NCI-H446 (cell line): ENCODE measurements at regions not wholly inside any gene's neighbourhood (a gene's known extent, or its start where the extent isn't known, plus 50 kb on each side); places are given as distances from the start of the nearest gene placed in this dataset.
"Not testable (repeated sequence)": the region's sequence is repeated elsewhere in the genome, so short reads cannot be mapped to it uniquely, and the experiment has no call there.

Source experiments
- DNase-seq, 2 experiments: peaks; one replicate each; lab custom pipeline; 2025; lab: John Stamatoyannopoulos, UW

GRCh38 chr7:50915621-50916020 is 132.9 kb upstream of the GRB10 start:
- DNase-seq = no peak

GRCh38 chr7:50914460-50914859 is 131.8 kb upstream of the GRB10 start:
- no peak for DNase-seq

- DNase-seq = no peak
Measured at GRCh38 chr7:50908628-50909290, 126.1 kb upstream of the GRB10 start.

GRCh38 chr7:50898604-50899477 is 116.1 kb upstream of the GRB10 start:
- not testable (repeated sequence) for DNase-seq

- not testable (repeated sequence) for DNase-seq
Measured at GRCh38 chr7:50887061-50887460, 104.4 kb upstream of the GRB10 start.

- no peak for DNase-seq
Measured at GRCh38 chr7:50872437-50872836, 89.7 kb upstream of the GRB10 start.

- DNase-seq = no peak
Measured at GRCh38 chr7:50869108-50869725, 86.5 kb upstream of the GRB10 start.

- no peak for DNase-seq
Measured at GRCh38 chr7:50868426-50869100, 85.9 kb upstream of the GRB10 start.

GRCh38 chr7:50867034-50867356 is 84.3 kb upstream of the GRB10 start:
- DNase-seq = no peak

- DNase-seq = no peak
Measured at GRCh38 chr7:50866343-50867033, 83.8 kb upstream of the GRB10 start.

- DNase-seq = no peak
Measured at GRCh38 chr7:50865450-50865849, 82.8 kb upstream of the GRB10 start.

GRCh38 chr7:50864694-50865093 is 82.0 kb upstream of the GRB10 start:
- no peak for DNase-seq

- no peak for DNase-seq
Measured at GRCh38 chr7:50863053-50863452, 80.4 kb upstream of the GRB10 start.

- no peak for DNase-seq
Measured at GRCh38 chr7:50862302-50862701, 79.6 kb upstream of the GRB10 start.

- no peak for DNase-seq
Measured at GRCh38 chr7:50860598-50860997, 77.9 kb upstream of the GRB10 start.

- no peak for DNase-seq
Measured at GRCh38 chr7:50860174-50860573, 77.5 kb upstream of the GRB10 start.

GRCh38 chr7:50858528-50859245 is 76.0 kb upstream of the GRB10 start:
- DNase-seq = no peak

- DNase-seq = peak in 1 of 2 experiments; percentile 36
Measured at GRCh38 chr7:50857804-50858489, 75.3 kb upstream of the GRB10 start.

GRCh38 chr7:50856806-50857205 is 74.1 kb upstream of the GRB10 start:
- no peak for DNase-seq

GRCh38 chr7:50856231-50856630 is 73.5 kb upstream of the GRB10 start:
- DNase-seq = no peak

GRCh38 chr7:50855526-50855925 is 72.8 kb upstream of the GRB10 start:
- DNase-seq = no peak
